Erythroblast (primary cell): ENCODE measurements at regions not wholly inside any gene's neighbourhood (a gene's known extent, or its start where the extent isn't known, plus 50 kb on each side); places are given as distances from the start of the nearest gene placed in this dataset.

Experiments
- GATA1 ChIP-seq: IDR thresholded peaks from 2 replicates; pipeline ENCODE4 v1.6.1; 2011; ENCODE audit warnings: low read depth, mild to moderate bottlenecking, control low read depth, low read length, moderate library complexity
- POLR2A ChIP-seq: IDR thresholded peaks from 2 replicates; pipeline ENCODE4 v1.6.1; 2011; ENCODE audit warnings: mild to moderate bottlenecking, low read length

DNA sequence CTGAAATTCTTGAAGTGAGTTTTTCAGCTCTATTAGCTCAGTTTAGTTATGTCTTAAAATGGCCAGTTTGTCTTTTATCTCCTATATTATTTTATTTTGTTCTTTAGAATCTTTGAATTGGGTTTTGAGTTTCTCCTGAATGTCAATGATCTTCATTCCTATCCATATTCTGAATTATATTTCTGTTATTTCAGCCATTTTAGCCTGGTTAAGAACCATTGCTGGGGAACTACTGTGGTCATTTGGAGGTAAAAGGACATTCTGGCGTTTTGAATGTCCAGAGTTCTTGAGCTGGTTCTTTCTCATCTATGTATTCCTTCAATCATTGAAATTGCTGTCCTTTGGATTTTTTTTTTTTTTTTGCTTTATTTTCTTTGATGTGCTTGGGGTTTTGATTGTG lies 203.9 kb upstream of the HS3ST4 start:
- no peak for TF ChIP-seq POLR2A
- TF ChIP-seq GATA1, result no peak
